HUES6 (cell line): ENCODE measurements at regions not wholly inside any gene's neighbourhood (a gene's known extent, or its start where the extent isn't known, plus 50 kb on each side); places are given as distances from the start of the nearest gene placed in this dataset.

Experiments used
- H3K27ac ChIP-seq: 2 replicates; pipeline ENCODE4 v1.7.0; 2013; ENCODE audit warnings: low read depth, mild to moderate bottlenecking, low read length, inconsistent platforms
- H3K27me3 ChIP-seq: 2 replicates; pipeline ENCODE4 v1.6.1; 2013; ENCODE audit warnings: low read length; ENCODE audit not compliant: control insufficient read depth, insufficient read depth
- H3K36me3 ChIP-seq: 2 replicates; pipeline ENCODE4 v1.6.1; 2013; ENCODE audit warnings: low read length; ENCODE audit not compliant: control insufficient read depth, insufficient read depth
- H3K4me1 ChIP-seq: 2 replicates; pipeline ENCODE4 v1.6.1; 2013; ENCODE audit warnings: low read length; ENCODE audit not compliant: control insufficient read depth, insufficient read depth
- H3K4me3 ChIP-seq: 2 replicates; pipeline ENCODE4 v1.5.1; 2013; ENCODE audit warnings: low read depth, low read length
- H3K9ac ChIP-seq: one replicate; pipeline ENCODE4 v1.6.1; 2013; ENCODE audit warnings: mild to moderate bottlenecking, low read length
- H3K9me3 ChIP-seq: 2 replicates; pipeline ENCODE4 v1.6.1; 2013; ENCODE audit warnings: low read depth, low read length; ENCODE audit not compliant: control insufficient read depth, insufficient read depth

GRCh38 chr11:36711104-36711825 lies 113.2 kb upstream of the RAG2 start:
- Histone ChIP-seq H3K4me3 (no peak overlapping the region), H3K27me3 (0 out of 2 replicates have a peak, but pooled peaks cover 2% of the 10 kb centered on the region), H3K27ac (no peak overlapping the region), H3K9me3 (no peaks in the 10 kb centered on the region), H3K9ac (no peak overlapping the region), H3K4me1 (no peaks in the 10 kb centered on the region), H3K36me3 (no peaks in the 10 kb centered on the region)
